SK-N-SH treated with all-trans-retinoic acid at 6 μM for 48 hours (cell line): ENCODE measurements at regions not wholly inside any gene's neighbourhood (a gene's known extent, or its start where the extent isn't known, plus 50 kb on each side); places are given as distances from the start of the nearest gene placed in this dataset.

Experiments
- ATAC-seq: fragments of 200-7000 bp; cut with Tn5 transposase; 3 replicates; pipeline ENCODE4 v1.9.1; 2020; ENCODE audit warnings: mild to moderate bottlenecking, moderate library complexity
- BACH2 ChIP-seq: fragments of 250-450 bp; sonication (Bioruptor Pico); IDR thresholded peaks from 2 replicates; pipeline ENCODE4 v1.9.0; 2021; ENCODE audit warnings: mild to moderate bottlenecking, borderline replicate concordance
- CSDC2 ChIP-seq: fragments of 250-450 bp; sonication (Bioruptor Pico); IDR thresholded peaks from 2 replicates; pipeline ENCODE4 v1.5.0; 2020; ENCODE audit warnings: mild to moderate bottlenecking, moderate library complexity
- ESRRG ChIP-seq: fragments of 250-450 bp; sonication (Bioruptor Pico); IDR thresholded peaks from 2 replicates; pipeline ENCODE4 v1.6.1; 2021; ENCODE audit warnings: mild to moderate bottlenecking
- GLIS3 ChIP-seq: fragments of 250-450 bp; sonication (Bioruptor Pico); IDR thresholded peaks from 2 replicates; pipeline ENCODE4 v1.5.0; 2020; ENCODE audit warnings: mild to moderate bottlenecking, moderate library complexity
- ISL1 ChIP-seq: fragments of 250-450 bp; sonication (Bioruptor Pico); IDR thresholded peaks from 2 replicates; pipeline ENCODE4 v2.1.2; 2022; ENCODE audit warnings: mild to moderate bottlenecking, moderate library complexity
- OSR1 ChIP-seq: fragments of 250-450 bp; sonication (Bioruptor Pico); IDR thresholded peaks from 2 replicates; pipeline ENCODE4 v1.8.0; 2022; ENCODE audit warnings: moderate library complexity, mild to moderate bottlenecking, inconsistent platforms
- PPARA ChIP-seq: fragments of 250-450 bp; sonication (Bioruptor Pico); IDR thresholded peaks from 2 replicates; pipeline ENCODE4 v1.5.0; 2020; ENCODE audit warnings: mild to moderate bottlenecking, borderline replicate concordance
- RARB ChIP-seq: fragments of 250-450 bp; sonication (Bioruptor Pico); IDR thresholded peaks from 2 replicates; pipeline ENCODE4 v1.8.0; 2021; ENCODE audit warnings: mild to moderate bottlenecking, moderate library complexity
- TCF4 ChIP-seq: fragments of 250-450 bp; sonication (Bioruptor Pico); IDR thresholded peaks from 2 replicates; pipeline ENCODE4 v1.8.0; 2021; ENCODE audit warnings: mild to moderate bottlenecking, moderate library complexity, borderline replicate concordance
- TOX ChIP-seq: fragments of 250-450 bp; sonication (Bioruptor Pico); IDR thresholded peaks from 2 replicates; pipeline ENCODE4 v1.8.0; 2021; ENCODE audit warnings: mild to moderate bottlenecking, moderate library complexity, borderline replicate concordance
- ZC3H10 ChIP-seq: fragments of 250-450 bp; sonication (Bioruptor Pico); IDR thresholded peaks from 2 replicates; pipeline ENCODE4 v1.5.1; 2021; ENCODE audit warnings: mild to moderate bottlenecking, moderate library complexity
- ZFP30 ChIP-seq: fragments of 450-650 bp; formaldehyde crosslinking; IDR thresholded peaks from 2 replicates; pipeline ENCODE4 v1.5.0; 2022; ENCODE audit warnings: mild to moderate bottlenecking, moderate library complexity
- ZNF565 ChIP-seq: fragments of 450-650 bp; formaldehyde crosslinking; conservative IDR thresholded peaks from 2 replicates; pipeline ENCODE4 v1.5.0; 2020; ENCODE audit warnings: low read depth, mild to moderate bottlenecking, moderate library complexity
- ZNF70 ChIP-seq: fragments of 450-650 bp; formaldehyde crosslinking; IDR thresholded peaks from 2 replicates; pipeline ENCODE4 v1.5.0; 2020; ENCODE audit warnings: mild to moderate bottlenecking, moderate library complexity
- TF ChIP-seq, protein P1 (sequence below): fragments of 250-450 bp; sonication (Bioruptor Pico); IDR thresholded peaks from 2 replicates; pipeline ENCODE4 v1.8.0; 2020; ENCODE audit warnings: mild to moderate bottlenecking, moderate library complexity, borderline replicate concordance
- TF ChIP-seq, protein P2 (sequence below): fragments of 250-450 bp; sonication (Bioruptor Pico); IDR thresholded peaks from 2 replicates; pipeline ENCODE4 v1.5.0; 2020; ENCODE audit warnings: mild to moderate bottlenecking, moderate library complexity
- TF ChIP-seq, protein P3 (sequence below): fragments of 250-450 bp; sonication (Bioruptor Pico); IDR thresholded peaks from 2 replicates; pipeline ENCODE4 v1.5.1; 2020; ENCODE audit warnings: low read depth, mild to moderate bottlenecking, moderate library complexity
- TF ChIP-seq, protein P4 (sequence below): fragments of 250-450 bp; sonication (Bioruptor Pico); IDR thresholded peaks from 2 replicates; pipeline ENCODE4 v1.5.1; 2021; ENCODE audit warnings: mild to moderate bottlenecking, moderate library complexity

DNA sequence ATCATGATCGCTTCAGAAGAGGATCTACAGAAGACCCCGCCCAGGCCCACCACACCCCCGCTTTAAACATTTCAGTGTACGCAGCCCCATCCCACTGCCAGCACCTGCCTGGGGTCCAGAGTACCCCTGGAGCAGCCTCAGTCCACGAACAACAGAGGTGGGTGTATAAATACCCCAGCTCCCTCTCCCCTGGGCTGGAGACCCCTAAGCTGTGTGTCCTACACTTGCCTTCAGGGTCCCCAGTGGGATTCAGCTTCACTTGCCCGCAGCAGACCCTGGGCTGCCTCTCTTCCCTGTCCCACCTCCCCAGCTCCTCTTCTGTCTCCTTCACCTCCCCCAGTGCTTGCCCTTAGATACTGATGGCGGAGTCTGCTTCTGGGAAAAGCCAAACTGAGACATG is 105.7 kb downstream of the RBFOX3 start:
- ATAC-seq = no peak
- TF ChIP-seq OSR1 = no peak
- no peak for TF ChIP-seq ESRRG (CRISPR knock-in tag)
- TF ChIP-seq CSDC2 (CRISPR knock-in tag) = no peak
- TF ChIP-seq BACH2 (CRISPR knock-in tag) = no peak
- no peak for TF ChIP-seq GLIS3 (CRISPR knock-in tag)
- TF ChIP-seq, protein P1, sequence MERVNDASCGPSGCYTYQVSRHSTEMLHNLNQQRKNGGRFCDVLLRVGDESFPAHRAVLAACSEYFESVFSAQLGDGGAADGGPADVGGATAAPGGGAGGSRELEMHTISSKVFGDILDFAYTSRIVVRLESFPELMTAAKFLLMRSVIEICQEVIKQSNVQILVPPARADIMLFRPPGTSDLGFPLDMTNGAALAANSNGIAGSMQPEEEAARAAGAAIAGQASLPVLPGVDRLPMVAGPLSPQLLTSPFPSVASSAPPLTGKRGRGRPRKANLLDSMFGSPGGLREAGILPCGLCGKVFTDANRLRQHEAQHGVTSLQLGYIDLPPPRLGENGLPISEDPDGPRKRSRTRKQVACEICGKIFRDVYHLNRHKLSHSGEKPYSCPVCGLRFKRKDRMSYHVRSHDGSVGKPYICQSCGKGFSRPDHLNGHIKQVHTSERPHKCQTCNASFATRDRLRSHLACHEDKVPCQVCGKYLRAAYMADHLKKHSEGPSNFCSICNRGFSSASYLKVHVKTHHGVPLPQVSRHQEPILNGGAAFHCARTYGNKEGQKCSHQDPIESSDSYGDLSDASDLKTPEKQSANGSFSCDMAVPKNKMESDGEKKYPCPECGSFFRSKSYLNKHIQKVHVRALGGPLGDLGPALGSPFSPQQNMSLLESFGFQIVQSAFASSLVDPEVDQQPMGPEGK (CRISPR knock-in tag) = no peak
- no peak for TF ChIP-seq ZNF70
- no peak for TF ChIP-seq ISL1 (CRISPR knock-in tag)
- TF ChIP-seq ZC3H10 (CRISPR knock-in tag) = no peak
- TF ChIP-seq ZNF565 (CRISPR knock-in tag) = no peak
- TF ChIP-seq RARB (CRISPR knock-in tag) = no peak
- no peak for TF ChIP-seq TOX
- no peak for TF ChIP-seq PPARA (CRISPR knock-in tag)

DNA sequence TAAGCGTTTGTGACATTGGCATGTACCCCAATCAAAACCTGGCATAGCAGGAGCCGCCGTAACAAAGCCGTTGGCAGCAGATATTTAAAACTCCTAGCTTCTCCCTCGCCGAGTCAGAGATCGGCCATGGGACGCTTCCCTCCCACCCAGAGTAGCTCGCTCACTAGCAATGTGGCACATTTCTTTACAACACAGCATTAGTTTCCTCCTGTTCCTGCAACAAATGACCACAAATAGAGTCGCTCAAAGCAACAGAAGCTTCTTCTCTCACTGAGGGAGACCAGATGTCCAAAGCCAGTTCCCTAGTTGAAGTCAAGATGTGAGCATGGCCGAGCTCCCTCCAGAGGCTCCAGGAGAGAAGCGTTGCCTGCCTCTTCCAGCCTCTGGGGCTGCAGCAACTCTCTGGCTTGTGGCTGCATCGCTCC is 106.7 kb downstream of the RBFOX3 start:
- TF ChIP-seq TCF4 (CRISPR knock-in tag) (no peak), ZNF565 (CRISPR knock-in tag) (no peak), ZFP30 (CRISPR knock-in tag) (no peak), OSR1 (no peak), BACH2 (CRISPR knock-in tag) (no peak), GLIS3 (CRISPR knock-in tag) (no peak), PPARA (CRISPR knock-in tag) (no peak), TOX (no peak)
- TF ChIP-seq, protein P2, sequence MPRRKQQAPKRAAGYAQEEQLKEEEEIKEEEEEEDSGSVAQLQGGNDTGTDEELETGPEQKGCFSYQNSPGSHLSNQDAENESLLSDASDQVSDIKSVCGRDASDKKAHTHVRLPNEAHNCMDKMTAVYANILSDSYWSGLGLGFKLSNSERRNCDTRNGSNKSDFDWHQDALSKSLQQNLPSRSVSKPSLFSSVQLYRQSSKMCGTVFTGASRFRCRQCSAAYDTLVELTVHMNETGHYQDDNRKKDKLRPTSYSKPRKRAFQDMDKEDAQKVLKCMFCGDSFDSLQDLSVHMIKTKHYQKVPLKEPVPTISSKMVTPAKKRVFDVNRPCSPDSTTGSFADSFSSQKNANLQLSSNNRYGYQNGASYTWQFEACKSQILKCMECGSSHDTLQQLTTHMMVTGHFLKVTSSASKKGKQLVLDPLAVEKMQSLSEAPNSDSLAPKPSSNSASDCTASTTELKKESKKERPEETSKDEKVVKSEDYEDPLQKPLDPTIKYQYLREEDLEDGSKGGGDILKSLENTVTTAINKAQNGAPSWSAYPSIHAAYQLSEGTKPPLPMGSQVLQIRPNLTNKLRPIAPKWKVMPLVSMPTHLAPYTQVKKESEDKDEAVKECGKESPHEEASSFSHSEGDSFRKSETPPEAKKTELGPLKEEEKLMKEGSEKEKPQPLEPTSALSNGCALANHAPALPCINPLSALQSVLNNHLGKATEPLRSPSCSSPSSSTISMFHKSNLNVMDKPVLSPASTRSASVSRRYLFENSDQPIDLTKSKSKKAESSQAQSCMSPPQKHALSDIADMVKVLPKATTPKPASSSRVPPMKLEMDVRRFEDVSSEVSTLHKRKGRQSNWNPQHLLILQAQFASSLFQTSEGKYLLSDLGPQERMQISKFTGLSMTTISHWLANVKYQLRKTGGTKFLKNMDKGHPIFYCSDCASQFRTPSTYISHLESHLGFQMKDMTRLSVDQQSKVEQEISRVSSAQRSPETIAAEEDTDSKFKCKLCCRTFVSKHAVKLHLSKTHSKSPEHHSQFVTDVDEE (CRISPR knock-in tag) = no peak
- TF ChIP-seq, protein P3, sequence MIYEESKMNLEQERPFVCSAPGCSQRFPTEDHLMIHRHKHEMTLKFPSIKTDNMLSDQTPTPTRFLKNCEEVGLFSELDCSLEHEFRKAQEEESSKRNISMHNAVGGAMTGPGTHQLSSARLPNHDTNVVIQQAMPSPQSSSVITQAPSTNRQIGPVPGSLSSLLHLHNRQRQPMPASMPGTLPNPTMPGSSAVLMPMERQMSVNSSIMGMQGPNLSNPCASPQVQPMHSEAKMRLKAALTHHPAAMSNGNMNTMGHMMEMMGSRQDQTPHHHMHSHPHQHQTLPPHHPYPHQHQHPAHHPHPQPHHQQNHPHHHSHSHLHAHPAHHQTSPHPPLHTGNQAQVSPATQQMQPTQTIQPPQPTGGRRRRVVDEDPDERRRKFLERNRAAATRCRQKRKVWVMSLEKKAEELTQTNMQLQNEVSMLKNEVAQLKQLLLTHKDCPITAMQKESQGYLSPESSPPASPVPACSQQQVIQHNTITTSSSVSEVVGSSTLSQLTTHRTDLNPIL (CRISPR knock-in tag) = no peak
- TF ChIP-seq, protein P4, sequence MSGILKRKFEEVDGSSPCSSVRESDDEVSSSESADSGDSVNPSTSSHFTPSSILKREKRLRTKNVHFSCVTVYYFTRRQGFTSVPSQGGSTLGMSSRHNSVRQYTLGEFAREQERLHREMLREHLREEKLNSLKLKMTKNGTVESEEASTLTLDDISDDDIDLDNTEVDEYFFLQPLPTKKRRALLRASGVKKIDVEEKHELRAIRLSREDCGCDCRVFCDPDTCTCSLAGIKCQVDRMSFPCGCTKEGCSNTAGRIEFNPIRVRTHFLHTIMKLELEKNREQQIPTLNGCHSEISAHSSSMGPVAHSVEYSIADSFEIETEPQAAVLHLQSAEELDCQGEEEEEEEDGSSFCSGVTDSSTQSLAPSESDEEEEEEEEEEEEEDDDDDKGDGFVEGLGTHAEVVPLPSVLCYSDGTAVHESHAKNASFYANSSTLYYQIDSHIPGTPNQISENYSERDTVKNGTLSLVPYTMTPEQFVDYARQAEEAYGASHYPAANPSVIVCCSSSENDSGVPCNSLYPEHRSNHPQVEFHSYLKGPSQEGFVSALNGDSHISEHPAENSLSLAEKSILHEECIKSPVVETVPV (CRISPR knock-in tag) = no peak
- no peak for ATAC-seq

DNA sequence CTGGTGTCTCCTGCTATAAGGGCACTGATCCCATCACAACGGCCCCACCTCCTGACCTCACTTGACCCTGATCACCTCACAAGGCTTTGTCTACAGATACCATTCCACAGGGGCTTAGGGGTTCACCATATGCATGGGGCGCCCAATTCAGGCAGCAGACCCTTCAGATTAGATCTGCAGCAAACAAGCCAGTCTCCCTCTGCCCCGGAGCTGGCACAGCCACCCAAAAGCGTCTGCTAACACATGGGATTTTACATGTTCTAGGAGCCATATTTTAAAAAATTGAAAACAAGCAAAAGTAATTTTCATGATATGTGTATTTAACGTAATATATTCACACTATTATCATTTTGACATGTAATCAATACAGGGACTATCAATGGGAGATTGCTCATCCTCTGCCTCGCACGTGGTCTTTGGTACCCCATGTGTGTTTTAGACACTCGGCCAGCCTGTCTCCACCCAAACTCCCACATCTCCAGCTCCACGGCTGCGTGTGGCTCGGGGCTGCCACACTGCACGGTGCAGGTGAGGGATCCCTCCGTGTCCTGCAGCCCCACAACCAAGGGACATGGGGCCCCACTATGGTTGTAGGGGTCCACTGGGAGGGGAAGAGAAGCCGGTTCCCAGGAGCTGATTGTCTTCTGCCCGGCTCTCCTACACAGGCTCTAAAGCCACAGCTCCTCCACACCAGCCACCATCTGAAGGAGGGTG is 107.6 kb downstream of the RBFOX3 start:
- ATAC-seq = no peak
- TF ChIP-seq RARB (CRISPR knock-in tag) (no peak), PPARA (CRISPR knock-in tag) (no peak), ZNF565 (CRISPR knock-in tag) (no peak), ISL1 (CRISPR knock-in tag) (no peak), BACH2 (CRISPR knock-in tag) (no peak), ZNF70 (no peak), GLIS3 (CRISPR knock-in tag) (no peak)
- TF ChIP-seq, protein P3 (CRISPR knock-in tag) = no peak
